ENCODE measurements at regions not wholly inside any gene's neighbourhood (a gene's known extent, or its start where the extent isn't known, plus 50 kb on each side); places are given as distances from the start of the nearest gene placed in this dataset.

GRCh38 chr3:95710684-95711083 is 1103.7 kb upstream of the EPHA6 start:
- H3K36me3 ChIP-seq: no peaks in the 10 kb centered on the region
- H3K9me3 ChIP-seq: no peaks in the 10 kb centered on the region
- TF ChIP-seq, protein P1, sequence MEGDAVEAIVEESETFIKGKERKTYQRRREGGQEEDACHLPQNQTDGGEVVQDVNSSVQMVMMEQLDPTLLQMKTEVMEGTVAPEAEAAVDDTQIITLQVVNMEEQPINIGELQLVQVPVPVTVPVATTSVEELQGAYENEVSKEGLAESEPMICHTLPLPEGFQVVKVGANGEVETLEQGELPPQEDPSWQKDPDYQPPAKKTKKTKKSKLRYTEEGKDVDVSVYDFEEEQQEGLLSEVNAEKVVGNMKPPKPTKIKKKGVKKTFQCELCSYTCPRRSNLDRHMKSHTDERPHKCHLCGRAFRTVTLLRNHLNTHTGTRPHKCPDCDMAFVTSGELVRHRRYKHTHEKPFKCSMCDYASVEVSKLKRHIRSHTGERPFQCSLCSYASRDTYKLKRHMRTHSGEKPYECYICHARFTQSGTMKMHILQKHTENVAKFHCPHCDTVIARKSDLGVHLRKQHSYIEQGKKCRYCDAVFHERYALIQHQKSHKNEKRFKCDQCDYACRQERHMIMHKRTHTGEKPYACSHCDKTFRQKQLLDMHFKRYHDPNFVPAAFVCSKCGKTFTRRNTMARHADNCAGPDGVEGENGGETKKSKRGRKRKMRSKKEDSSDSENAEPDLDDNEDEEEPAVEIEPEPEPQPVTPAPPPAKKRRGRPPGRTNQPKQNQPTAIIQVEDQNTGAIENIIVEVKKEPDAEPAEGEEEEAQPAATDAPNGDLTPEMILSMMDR (IDR thresholded peaks at IDR 0.05): no peak
- H3K4me3 ChIP-seq: no peak overlapping the region
- H3K27ac ChIP-seq: no peak overlapping the region
- no peaks in the 10 kb centered on the region for H3K27me3 ChIP-seq
- DNase-seq: no peak
- H3K4me1 ChIP-seq: no peaks in the 10 kb centered on the region
- intact Hi-C loops (cut with DNase I): no loop called here
- no peak overlapping the region for H3K9ac ChIP-seq (ENCODE audit: low read depth in 2 of 2, low read length in 2 of 2)

DNA sequence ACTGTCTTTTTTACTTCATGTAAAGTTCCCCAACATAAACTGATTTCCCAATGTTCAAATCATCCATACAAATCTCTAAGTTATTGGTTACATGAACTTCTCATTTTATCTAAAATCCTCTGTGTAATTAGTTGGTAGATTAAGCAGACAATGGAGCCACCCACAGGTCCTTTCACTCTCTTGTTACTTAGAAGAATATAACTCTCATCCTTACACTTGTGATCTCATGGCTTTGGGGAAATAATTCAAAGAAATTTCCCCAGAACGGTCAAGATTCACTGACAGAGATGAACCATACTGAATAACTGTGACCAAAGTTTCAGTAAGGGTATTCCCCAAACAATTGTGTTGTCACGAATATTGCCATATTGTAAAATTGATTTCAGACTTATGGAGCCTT is 1102.6 kb upstream of the EPHA6 start:
- no peak overlapping the region for H3K4me3 ChIP-seq
- DNase-seq: no peak
- no peak overlapping the region for H3K9ac ChIP-seq (ENCODE audit: low read depth in 2 of 2, low read length in 2 of 2)
- TF ChIP-seq, protein P1 (IDR thresholded peaks at IDR 0.05): no peak
- H3K36me3 ChIP-seq: no peaks in the 10 kb centered on the region
- H3K4me1 ChIP-seq: no peaks in the 10 kb centered on the region
- no peak overlapping the region for H3K27ac ChIP-seq
- no peaks in the 10 kb centered on the region for H3K9me3 ChIP-seq
- no peaks in the 10 kb centered on the region for H3K27me3 ChIP-seq
- intact Hi-C loops (cut with DNase I): no loop called here

DNA sequence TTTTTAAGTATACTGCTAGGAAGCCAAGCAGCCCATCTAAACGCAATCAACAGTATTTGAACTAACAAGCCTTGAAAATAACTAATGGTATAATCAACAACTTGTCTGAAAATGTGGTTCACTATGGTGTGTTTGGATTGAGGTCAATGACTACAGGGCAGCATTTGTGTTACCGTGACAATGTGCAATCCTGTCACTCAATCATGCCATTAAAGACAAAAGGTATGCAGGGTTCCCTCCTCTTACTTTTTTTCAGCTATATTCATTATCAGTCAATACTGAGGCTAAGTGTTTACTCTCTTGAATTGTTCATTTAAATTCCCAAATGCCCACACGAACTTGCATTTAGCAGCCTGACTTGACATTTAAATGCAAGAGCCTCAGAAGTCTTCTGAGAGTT is 1099.3 kb upstream of the EPHA6 start:
- intact Hi-C loops (cut with DNase I): no loop called here
- no peak for DNase-seq
- no peaks in the 10 kb centered on the region for H3K4me1 ChIP-seq
- H3K36me3 ChIP-seq: no peaks in the 10 kb centered on the region
- no peak overlapping the region for H3K4me3 ChIP-seq
- no peaks in the 10 kb centered on the region for H3K27me3 ChIP-seq
- no peaks in the 10 kb centered on the region for H3K9me3 ChIP-seq
- no peak overlapping the region for H3K27ac ChIP-seq
- H3K9ac ChIP-seq (ENCODE audit: low read depth in 2 of 2, low read length in 2 of 2): no peak overlapping the region
- TF ChIP-seq, protein P1 (IDR thresholded peaks at IDR 0.05): no peak

DNA sequence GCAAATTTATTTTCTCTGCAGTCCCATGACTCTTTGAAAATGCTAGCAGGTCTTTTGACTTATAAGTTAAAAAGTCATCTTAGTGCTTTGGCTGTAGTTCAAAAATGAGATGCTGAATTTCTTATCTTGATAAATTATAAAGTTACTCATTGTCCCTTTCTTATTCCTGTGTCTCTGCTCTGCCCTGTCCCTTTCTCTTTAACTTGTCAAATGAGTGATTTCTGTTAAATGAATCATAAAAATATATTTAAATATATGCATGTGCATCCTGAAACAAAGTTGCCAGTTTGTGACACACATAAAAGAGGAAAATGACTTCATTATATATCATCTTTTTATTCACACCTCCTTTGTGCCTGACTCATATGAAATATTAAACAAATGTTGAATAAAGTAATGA is 1097.3 kb upstream of the EPHA6 start:
- H3K36me3 ChIP-seq: no peaks in the 10 kb centered on the region
- H3K9ac ChIP-seq (ENCODE audit: low read depth in 2 of 2, low read length in 2 of 2): no peak overlapping the region
- no peaks in the 10 kb centered on the region for H3K4me1 ChIP-seq
- H3K4me3 ChIP-seq: no peak overlapping the region
- H3K27ac ChIP-seq: no peak overlapping the region
- TF ChIP-seq, protein P1 (IDR thresholded peaks at IDR 0.05): no peak
- intact Hi-C loops (cut with DNase I): no loop called here
- no peaks in the 10 kb centered on the region for H3K27me3 ChIP-seq
- H3K9me3 ChIP-seq: no peaks in the 10 kb centered on the region
- no peak for DNase-seq

DNA sequence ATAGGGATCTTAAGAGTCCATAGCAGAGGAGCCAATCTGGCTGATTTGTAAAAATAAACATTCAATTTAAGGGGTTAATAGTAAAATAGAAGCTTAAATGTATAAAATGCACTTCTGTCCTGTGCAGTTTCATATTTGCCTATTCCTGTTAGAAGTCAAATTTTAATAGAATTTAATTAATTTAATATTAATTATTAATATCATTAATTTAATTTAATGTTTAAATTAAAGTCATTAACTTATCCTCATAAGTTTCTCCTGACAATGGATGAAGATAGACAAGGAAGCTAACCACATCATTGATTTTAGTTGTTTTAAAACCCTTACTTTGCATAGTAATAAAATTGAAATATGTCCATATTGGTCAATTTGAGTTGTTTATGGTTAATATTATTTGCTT is 1096.2 kb upstream of the EPHA6 start:
- no peak overlapping the region for H3K4me3 ChIP-seq
- H3K4me1 ChIP-seq: no peaks in the 10 kb centered on the region
- TF ChIP-seq, protein P1 (IDR thresholded peaks at IDR 0.05): no peak
- no peak overlapping the region for H3K27ac ChIP-seq
- H3K9me3 ChIP-seq: no peaks in the 10 kb centered on the region
- no peaks in the 10 kb centered on the region for H3K36me3 ChIP-seq
- no peak for DNase-seq
- intact Hi-C loops (cut with DNase I): no loop called here
- no peaks in the 10 kb centered on the region for H3K27me3 ChIP-seq
- no peak overlapping the region for H3K9ac ChIP-seq (ENCODE audit: low read depth in 2 of 2, low read length in 2 of 2)

DNA sequence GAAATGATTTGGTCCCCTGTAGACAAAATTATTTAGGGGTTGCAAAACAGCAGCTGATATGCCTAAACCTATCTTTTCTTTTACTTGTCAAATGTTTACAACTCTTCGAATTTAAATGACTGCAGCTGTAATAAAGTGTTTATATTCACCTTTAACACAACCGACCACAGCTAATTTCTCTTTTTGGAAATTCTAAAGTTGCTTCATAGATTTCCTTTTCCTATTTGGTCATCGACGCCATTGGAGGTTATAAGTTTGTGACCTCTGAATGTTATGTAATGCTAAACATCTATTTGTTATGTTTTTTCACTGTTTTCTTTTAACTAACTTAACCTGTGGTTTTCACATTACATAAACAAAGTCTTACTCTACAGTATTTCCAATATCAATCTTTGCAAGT is 1094.9 kb upstream of the EPHA6 start:
- H3K27ac ChIP-seq: no peak overlapping the region
- no peak overlapping the region for H3K4me3 ChIP-seq
- no peaks in the 10 kb centered on the region for H3K9me3 ChIP-seq
- DNase-seq: no peak
- no peaks in the 10 kb centered on the region for H3K4me1 ChIP-seq
- intact Hi-C loops (cut with DNase I): no loop called here
- H3K36me3 ChIP-seq: no peaks in the 10 kb centered on the region
- TF ChIP-seq, protein P1 (IDR thresholded peaks at IDR 0.05): no peak
- H3K9ac ChIP-seq (ENCODE audit: low read depth in 2 of 2, low read length in 2 of 2): no peak overlapping the region
- no peaks in the 10 kb centered on the region for H3K27me3 ChIP-seq
